ENCODE measurements at regions not wholly inside any gene's neighbourhood (a gene's known extent, or its start where the extent isn't known, plus 50 kb on each side); places are given as distances from the start of the nearest gene placed in this dataset.
A peak's percentile ranks its signal among the peaks of the same experiment; 100 is the strongest.
"Not testable (repeated sequence)": the region's sequence is repeated elsewhere in the genome, so short reads cannot be mapped to it uniquely, and the experiment has no call there.

GRCh38 chr6:11403035-11403601, 134.4 kb upstream of the TMEM170B start:
- no peak for DNase-seq

GRCh38 chr6:11402581-11402980, 135.0 kb upstream of the TMEM170B start:
- not testable (repeated sequence) for DNase-seq

- not testable (repeated sequence) for DNase-seq
These were observed 135.6 kb upstream of the TMEM170B start for GRCh38 chr6:11401954-11402353.

GRCh38 chr6:11398451-11399326, 138.9 kb upstream of the TMEM170B start:
- no peak for DNase-seq

GRCh38 chr6:11397622-11398450, 139.7 kb upstream of the TMEM170B start:
- DNase-seq, result no peak

GRCh38 chr6:11396860-11397259, 140.7 kb upstream of the TMEM170B start:
- DNase-seq, result no peak

- no peak for DNase-seq
These were observed 143.6 kb upstream of the TMEM170B start for GRCh38 chr6:11393713-11394627.

GRCh38 chr6:11392778-11393507, 144.6 kb upstream of the TMEM170B start:
- peak in 1 of 3 experiments; percentile 5 for DNase-seq

GRCh38 chr6:11391934-11392777, 145.4 kb upstream of the TMEM170B start:
- no peak for DNase-seq

GRCh38 chr6:11389977-11390376, 147.6 kb upstream of the TMEM170B start:
- no peak for DNase-seq

- no peak for DNase-seq
These were observed 148.3 kb upstream of the TMEM170B start for GRCh38 chr6:11388983-11389944.

GRCh38 chr6:11387707-11388430, 149.7 kb upstream of the TMEM170B start:
- DNase-seq, result no peak

GRCh38 chr6:11386726-11387125, 150.8 kb upstream of the TMEM170B start:
- DNase-seq, result no peak

GRCh38 chr6:11386323-11386722, 151.2 kb upstream of the TMEM170B start:
- DNase-seq, result no peak

GRCh38 chr6:11384531-11385309, 152.3 kb upstream of the NEDD9 start:
- no peak for DNase-seq

- DNase-seq, result no peak
These were observed 149.5 kb upstream of the NEDD9 start for GRCh38 chr6:11381801-11382513.
